GM19238 (cell line): ENCODE measurements at regions not wholly inside any gene's neighbourhood (a gene's known extent, or its start where the extent isn't known, plus 50 kb on each side); places are given as distances from the start of the nearest gene placed in this dataset.
"Not testable (repeated sequence)": the region's sequence is repeated elsewhere in the genome, so short reads cannot be mapped to it uniquely, and the experiment has no call there.

Experiments
- DNase-seq: peaks from one replicate; pipeline ENCODE4 v3.0.0; 2011; ENCODE audit warnings: low spot score; ENCODE audit not compliant: insufficient read length

DNA sequence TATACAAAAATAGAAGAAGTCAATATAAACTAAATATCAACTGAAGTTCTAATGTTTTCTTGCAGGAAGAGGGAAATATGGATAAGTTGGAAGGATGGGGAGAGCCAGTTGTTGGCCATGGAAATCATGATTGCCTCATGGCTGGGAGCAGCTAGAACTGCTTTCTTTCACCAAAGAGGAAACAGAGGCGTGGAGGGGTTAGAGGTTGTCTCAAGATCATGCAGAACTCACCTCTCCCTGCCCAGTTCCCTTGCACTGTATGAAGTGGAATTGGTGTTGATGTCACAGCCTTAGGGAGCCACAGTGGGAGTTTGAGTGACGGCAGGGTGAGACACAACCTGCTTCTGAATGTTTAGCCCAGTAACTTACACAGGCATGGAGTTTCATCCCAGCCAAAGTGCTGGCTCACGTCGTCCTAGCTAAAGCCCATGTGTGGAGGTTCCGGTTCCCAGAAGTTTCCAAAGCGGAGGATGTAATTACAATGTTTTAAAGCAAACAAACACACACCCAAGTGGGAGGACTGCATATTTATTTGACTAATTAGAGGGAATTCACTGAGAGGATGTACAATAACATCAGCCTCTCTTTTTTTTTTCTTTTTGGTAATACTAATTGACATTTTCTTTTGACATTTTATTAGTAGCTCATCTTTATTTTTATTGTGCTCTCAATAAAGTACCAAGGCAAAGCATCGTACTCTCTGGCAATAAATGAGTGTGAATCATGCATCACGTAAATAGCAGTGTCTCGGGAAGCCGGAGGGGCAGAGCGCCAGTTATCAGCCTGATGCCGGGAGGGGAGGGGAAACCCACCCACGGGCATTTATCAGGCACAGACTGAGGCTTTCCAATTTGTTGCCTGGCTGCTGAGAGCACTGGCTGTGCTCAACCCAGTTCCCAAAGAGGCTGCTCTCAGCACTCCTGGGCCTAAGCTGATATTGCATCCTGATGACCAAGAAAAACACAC is 118.7 kb upstream of the CDH5 start:
- DNase-seq = no peak

DNA sequence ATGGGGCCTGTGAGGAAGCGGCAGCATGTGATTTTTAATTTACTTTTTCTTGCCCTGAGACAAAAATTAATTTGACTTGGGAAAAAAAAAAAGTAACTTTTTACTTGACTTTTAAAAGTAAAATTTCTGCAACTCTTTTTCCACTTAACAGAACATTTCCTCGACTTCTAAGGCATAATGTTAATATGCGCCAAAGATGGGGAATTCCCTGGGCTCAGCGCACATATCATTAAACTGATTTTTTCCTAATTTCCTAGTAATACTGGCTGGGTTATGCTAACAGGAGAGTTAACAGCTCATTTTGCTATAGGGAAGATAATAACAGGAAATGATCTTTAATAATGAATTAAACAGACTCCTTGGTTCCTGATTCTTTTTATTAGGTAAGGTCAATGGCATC is 120.6 kb upstream of the CDH5 start:
- no peak for DNase-seq

DNA sequence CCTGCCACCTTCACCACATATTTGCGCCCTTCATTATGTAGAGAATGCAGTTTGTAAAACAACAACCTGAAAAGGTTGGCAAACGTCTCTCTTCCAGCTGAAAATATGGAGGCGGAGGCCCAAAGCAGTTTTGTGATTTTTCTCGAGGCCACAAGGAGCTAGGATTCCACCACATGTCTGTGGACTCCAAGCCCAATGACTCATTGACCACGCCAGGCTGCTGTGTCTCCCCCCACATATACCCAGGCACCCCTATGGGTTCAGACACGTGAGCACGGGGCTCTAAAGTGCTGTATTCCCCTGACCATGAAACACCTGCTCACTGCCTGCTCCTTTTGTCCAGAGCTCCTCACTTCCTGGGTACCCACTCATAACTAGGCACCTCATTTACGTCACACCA is 121.4 kb upstream of the CDH5 start:
- DNase-seq = no peak

DNA sequence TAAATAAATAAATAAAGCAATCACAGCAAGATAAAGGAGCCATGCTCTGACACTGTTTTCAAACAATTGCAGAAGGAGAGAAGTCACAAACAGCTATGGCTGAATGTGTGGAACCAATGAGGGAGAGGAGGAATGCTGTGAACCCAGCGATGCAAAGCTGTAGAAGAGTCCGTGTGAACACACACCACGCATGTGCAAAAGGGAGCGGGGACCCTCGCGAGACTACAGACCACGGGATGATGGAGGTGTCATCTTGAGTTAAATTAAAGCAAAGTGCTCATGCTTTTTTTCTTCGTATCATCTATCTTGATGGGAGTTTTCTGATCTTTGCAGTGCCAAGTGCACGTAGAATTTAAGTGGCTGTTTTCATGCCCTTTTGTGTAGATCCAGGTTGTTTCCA is 123.8 kb upstream of the CDH5 start:
- no peak for DNase-seq

DNA sequence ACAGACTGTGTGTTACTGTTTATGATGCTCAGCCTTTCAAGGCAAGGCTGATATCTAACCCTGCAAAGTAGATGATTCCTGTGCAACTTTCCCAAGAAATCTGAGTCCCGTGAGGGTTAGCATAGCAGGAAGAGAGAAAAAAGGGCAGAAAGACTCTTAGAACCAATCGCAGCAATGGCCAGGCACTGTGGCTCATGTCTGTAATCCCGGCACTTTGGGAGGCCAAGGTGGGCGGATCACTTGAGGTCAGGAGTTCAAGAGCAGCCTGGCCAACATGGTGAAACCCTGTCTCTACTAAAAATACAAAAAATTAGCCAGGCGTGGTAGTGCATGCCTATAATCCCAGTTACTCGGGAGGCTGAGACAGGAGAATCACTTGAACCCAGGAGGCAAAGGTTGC is 124.3 kb upstream of the CDH5 start:
- not testable (repeated sequence) for DNase-seq

DNA sequence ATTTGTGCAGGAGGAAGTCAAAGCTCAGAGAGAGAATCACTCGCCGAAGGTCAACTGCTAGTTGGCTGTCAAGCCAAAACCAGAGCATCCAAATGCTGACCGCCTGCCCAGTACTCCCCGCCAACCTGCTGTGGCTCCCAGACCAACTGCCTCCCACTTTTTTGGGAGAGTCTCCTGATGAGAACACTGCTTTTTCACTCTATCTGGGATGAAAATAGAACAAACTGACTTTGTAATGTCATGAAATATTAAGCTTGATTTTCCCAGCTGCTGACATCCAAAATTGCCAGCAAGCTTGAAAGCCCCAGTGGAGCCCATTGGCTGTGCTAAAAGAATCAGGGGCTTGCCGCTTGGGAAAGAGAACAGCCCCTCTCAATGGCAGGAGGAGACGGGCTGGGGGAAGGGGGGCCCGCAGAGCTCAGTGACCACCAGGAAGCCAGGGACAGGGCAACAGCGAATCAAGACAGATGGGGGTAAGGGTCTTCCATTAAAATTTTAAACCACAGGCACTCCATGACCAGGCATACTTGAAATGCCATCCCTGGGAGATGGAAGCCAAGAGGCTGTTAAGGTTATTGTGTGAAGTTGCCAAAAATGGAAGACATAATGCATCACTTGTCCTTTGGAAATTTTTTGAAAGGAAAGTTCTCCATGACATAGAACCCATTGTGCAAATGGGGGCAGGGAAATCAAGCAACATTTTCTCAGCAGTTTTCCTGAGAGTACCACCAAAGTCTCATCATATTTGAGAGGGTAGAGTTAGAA is 125.7 kb upstream of the CDH5 start:
- no peak for DNase-seq

DNA sequence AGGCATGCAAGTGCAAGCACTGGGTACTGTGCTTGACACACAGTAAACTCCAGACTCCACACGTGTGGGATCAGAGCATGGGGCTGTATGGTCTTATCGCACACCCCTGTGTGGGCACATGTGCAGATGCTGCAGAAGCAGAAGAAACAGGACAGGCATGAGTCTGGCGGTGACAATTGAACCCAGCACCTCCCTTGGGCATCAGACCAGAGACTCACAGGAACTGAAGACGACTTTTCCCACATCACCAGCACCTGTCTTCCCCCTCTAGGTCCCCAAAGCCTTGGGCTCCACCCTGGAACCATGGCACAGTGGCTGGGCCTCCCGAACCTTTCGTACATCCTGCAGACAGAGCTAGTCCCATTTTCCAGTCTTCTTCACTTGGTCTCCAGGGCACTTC is 126.4 kb upstream of the CDH5 start:
- no peak for DNase-seq

DNA sequence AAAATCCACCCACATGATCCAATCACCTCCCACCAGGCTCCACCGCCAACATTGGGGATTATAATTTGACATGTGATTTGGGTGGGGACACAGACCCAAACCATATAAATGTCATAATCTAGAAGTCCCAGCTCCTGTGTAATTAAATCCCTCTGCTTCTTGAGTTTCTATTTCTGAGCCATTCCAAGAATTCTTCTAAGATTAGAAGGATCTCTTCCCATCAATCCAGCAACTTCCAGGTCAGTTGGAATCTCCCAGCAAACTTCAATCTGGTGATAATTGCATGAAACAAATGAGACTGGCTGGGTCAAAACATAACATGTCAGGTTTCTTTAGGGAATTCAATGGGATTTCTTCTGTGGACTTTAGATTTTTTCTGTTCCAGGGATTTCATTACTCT is 127.8 kb upstream of the CDH5 start:
- no peak for DNase-seq

DNA sequence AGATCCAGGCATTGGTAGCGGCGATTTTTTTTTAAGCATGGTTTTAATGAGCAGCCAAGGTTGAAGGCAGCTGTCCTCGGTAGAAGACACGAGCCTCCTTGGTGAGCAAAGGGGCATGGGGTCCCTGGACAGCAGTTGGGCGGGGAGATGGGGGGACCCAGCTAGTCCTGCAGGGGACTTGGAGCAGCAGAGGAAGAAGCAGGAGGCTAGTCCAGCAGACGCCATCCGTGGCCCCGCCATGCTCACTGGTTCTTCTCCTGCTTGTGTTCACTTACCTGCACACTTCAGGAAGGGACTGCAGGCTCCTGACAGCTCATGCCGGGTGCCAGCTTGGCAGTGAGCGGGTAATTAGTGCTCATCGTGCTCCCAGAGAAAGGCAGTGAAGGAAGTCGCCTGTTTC is 130.2 kb upstream of the CDH5 start:
- DNase-seq = no peak

DNA sequence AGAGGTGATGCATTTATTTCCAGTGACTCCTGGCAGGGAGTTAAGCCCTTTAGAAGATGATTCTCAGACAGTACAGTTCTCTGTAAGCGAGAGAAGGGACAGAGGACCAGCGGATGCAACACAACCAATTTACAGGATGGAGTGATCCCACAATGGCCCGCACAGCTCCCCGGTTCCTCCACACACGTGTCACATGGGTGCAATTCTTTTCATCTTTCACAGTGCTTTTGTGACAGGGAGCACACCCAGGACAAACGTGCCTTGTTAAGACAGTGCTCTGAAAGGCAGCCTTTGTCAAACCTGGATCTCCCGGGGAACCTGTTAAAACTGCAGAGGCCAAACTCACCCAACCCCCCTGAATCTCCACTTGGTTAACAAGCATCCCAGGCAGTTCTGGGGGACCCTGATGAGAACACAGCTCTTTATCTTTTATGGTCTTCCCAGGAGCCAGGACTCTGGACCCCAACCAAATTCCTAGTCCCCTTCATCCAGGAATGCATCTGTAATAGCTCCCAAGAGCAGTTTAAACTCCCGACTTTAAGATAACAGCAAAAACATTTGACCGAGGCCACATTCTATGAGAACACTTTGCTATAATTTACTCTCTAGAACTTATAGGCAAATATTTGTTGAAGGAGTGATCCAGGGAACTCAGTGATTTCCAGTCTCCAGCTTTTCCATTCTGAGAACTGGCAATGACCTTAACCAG is 134.9 kb upstream of the CDH5 start:
- DNase-seq = no peak

DNA sequence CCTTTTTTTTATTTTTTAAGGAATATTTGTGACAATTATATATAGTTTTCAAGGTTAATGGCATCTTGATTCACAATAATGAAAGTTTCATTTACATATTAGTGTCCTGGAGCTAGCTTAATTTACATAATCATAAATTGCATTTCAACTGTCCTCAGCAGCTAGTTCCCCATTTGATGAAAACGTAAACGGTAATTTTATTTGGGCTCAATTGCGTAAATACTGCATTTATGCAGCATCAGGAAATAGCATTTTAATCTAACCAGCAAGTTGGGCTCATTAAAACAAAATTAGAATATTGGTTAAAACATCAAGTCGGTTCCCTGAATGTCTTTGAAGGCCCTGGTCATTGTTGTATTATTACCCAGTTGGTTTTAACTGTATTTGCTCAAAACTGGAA is 136.8 kb upstream of the CDH5 start:
- DNase-seq = no peak

DNA sequence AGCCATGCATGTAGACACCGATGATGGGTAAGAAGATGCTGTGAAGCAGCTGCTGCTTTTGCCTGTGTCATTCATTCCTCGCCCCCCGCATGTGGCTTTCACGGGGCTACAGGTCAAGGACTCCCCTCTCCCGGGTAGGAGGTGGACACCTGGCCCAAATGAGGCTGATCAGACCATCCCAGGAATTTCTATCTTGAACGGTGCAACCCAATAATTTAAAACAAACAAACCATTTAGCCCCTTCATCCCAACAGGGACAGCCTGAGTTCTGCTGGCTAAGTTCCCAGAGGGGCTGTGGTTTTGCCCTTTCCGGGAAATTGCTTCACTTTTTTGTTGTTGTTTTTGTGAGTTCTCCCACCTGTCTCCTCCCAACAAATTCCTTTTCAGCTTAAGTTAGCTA is 137.7 kb upstream of the CDH5 start:
- DNase-seq = no peak

DNA sequence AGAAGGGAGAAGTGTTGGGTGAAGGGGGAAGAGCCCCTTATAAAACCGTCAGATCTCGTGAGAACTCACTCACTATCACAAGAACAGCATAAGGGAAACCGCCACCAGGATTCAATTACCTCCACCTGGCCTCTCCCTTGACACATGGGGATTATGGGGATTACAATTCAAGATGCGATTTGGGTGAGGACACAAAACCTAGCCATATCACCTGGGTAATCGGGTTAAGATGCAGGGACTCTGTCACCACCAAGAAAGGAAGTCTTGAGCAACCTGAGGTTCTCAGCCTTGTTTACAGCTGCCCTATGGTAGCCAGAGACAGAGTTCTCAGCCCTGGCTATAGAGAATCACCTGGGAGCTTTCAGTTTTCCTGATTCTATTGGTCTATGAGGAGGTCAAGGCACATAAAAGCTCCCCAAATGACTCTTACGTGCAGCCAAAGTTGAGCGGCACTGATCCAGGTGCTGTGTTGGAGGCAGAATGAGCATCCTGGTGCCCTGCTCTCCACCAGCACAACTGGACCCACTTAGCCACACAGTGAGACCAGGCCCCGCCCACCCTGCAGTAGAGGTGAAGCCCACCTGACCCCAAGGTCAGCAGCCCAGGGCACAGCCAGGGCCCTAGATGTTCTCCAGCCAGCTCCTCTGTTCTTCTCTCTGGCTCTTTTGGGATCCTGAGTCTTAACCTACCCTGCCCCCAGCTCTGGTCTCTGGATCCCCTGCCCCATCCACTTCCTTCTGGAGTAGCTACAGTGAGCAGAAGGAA is 138.5 kb upstream of the CDH5 start:
- no peak for DNase-seq

DNA sequence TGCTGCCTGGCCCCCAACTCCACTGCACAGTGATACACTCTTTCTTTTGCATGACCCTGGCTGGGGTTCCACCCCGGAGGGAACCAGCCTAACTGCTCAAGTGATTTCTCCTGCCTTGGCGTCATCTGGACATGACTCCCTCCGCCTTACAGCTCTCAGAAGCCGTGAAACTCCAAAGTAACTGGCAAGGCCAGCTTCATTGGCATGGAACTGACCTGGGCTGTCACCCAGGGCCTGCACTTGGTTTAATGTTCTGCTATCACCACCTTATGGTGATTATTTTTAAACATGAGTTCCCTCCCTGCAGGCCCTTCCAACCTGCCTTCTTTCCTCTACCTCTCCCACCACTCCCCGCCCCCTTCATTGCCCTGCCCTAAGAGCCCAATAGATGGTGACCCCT is 139.7 kb upstream of the CDH5 start:
- no peak for DNase-seq

DNA sequence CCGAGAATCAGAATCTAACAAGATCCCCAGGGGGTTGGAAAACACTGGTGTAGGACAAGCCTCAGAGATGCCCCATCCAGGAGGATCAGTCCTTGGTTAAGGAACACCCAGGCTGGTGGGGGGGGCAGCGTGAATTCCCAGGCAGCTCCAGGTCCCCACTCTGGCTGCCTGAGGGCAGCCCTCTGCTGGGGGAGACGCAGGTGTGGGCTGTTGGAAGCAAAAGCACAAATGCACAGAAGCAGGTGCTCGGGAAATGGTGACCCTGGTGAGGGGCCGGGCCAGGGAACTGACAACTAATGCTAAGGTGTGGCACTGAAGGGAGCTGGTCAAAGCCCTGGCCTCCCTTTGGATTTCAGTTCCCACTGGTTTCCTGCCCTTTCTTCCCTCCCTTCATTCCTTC is 140.8 kb upstream of the CDH5 start:
- no peak for DNase-seq

DNA sequence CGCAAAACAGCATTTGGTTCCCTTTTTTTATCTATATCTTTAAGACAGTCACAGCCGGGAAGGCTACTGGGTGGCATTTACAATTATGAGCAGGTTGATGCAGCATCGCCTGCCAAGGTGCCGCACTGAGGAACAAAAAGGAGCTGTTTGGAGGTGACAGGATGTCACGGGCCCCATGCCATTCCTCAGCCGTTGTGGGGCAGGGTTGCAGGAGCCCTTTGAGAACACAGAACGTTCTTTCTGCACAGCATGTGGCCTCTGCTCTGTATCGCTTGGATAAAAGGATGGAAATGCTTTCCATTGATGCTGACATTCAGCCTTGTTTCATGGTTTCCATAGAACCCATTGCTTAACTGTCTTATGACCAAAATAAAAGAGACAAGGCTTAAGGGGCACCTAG is 141.9 kb upstream of the CDH5 start:
- no peak for DNase-seq

DNA sequence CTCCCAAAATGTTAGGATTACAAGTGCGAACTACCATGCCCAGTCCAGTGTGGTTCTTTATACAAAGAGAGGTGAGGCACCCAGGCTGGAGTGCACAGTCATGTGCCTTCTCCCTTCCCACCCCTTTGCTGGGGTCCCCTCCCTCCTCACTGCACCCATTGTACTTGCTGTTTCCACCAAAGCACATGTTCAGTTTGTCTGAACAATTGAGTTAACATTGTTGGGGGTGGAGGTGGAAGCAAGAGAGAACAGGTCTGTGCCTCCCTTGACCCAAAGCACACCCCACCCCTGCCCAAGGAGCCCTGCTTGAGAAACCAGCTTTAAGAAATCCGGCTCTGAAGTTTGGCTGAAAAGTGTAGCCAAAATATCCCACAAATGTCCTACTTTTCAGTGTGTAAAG is 142.3 kb upstream of the CDH5 start:
- DNase-seq = no peak

DNA sequence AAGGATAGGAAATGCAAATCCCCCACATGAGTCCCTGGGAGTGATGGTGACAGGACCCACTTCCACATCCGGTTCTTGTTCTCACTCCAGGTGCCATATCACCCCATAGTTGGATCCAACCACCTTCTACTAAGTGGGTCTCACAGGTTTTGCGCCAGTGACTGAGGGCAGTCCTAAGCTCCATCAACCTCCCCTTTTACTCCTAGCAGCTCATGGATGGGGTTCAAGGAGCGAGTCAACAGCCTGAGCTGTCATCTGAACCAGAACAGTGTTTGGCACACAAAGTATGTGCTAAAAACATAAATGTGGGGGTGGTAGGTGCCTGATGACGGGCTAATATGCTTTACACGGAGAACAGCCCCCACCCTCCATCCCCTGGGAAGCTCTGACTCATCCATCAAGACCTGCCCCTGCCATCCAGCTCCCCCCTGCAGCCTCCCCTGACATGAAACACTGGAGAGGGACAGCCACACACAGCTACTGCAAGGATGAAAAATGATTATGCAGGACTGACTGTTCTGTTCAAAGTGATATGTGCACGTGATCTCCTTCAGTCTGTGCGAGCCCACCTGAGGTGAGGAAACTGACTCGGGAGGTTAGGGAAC is 143.2 kb upstream of the CDH5 start:
- DNase-seq = no peak

DNA sequence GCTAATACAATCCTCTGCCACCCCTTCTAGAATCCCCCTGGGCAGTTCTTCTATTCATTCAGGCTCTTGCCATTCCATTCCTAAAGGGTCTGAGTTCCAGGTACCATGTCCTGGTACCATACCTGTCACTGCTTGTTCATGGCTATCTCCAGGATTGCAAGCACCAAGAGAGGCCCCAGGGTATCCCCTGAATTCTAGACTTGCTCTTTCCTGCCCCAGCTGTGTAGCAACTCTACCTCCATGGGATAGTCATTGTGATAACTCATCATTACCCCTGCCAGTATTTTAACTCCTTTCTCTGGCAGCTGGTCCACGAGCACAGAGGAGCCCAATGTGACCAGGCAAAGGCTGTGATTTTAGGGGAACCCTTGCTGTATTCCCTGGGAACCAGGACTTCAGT is 143.7 kb upstream of the CDH5 start:
- no peak for DNase-seq

DNA sequence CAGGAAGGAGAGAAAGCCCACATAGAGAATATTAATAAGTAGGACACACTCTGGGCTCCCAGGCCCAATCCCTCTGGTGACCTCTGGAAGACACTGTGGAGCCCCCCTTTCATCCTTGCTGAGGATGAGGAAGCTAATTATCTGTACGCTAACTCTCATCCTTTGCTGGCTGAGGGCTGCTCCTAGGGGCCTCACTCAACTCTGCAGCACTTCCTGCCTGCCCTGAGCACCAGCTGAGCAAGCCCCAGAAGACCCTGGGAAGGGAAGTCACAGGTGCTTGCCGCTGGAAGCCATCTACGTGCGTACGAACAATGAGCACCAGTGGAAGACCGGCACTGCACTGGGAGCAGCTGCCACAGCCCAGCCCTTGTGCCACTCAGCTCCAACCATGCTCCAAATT is 145.8 kb upstream of the CDH5 start:
- DNase-seq = no peak

DNA sequence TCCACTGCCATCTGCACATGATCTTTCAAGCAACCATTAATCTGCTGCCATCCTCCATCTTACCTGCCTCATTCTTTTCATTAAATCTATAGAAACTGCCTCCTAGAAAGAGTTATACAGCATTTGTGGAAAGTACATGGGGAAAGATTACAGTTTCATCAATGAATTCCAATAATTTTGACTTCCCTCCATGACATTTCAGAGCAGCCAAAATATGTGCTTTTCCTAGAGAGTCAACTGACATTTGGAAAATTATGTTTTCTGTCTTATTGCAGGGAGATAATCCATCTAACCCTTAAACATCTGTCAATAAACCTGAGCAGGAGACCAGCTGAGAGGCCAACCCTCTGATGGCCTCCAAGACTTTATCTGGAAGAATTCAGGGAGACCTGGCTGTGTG is 147.0 kb upstream of the CDH5 start:
- DNase-seq = no peak
